Activated naive CD4-positive, alpha-beta T cell treated with anti-CD3 and anti-CD28 coated beads, Interleukin-2, amount 10 ng/mL, durations not matched to agents 7 days and 5 days (primary cell): ENCODE measurements at regions not wholly inside any gene's neighbourhood (a gene's known extent, or its start where the extent isn't known, plus 50 kb on each side); places are given as distances from the start of the nearest gene placed in this dataset.

Source experiments
- CTCF ChIA-PET: fragments of 350-600 bp; sonication (Branson Sonifier 250); formaldehyde crosslinking; loops from one replicate; lab custom pipeline; 2021; ENCODE audit warnings: antibody characterized with exemption; lab: Charles Lee
- DNase-seq: peaks from one replicate; pipeline ENCODE4 v3.0.0-alpha.2; 2020
- H3K27ac Mint-ChIP-seq: one replicate; pipeline ENCODE4 v1.8.0; 2021; ENCODE audit warnings: mild to moderate bottlenecking, moderate library complexity, mixed read lengths
- H3K27me3 Mint-ChIP-seq: one replicate; pipeline ENCODE4 v1.8.0; 2021; ENCODE audit warnings: mild to moderate bottlenecking, mixed read lengths
- H3K36me3 Mint-ChIP-seq: one replicate; pipeline ENCODE4 v1.8.0; 2021; ENCODE audit warnings: mixed read lengths
- H3K4me1 Mint-ChIP-seq: one replicate; pipeline ENCODE4 v1.8.0; 2021; ENCODE audit warnings: mixed read lengths
- H3K4me3 Mint-ChIP-seq: one replicate; pipeline ENCODE4 v1.8.0; 2021; ENCODE audit warnings: mild to moderate bottlenecking, moderate library complexity, mixed read lengths
- H3K9me3 Mint-ChIP-seq: one replicate; pipeline ENCODE4 v1.8.0; 2021; ENCODE audit warnings: mixed read lengths

DNA sequence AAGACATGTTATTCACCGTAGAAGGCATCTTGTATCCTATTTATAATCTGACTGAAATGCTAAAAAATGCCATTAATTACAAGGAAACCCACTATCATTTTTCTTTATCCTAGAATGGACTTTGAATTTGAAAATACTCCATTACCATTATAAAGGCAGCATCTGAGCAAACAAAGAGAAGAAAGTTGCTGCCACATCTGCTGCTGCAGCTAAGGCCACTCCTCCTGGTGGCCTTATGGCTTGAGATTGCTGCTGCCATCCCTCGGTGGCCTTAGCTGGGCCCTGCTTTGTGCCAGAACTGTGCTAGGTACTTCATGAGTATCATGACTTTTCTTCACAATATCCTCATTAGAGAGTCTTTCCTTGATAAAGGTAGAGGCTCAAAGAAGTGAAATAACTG, 1210.1 kb upstream of the TENM4 start:
- Mint-ChIP-seq H3K36me3 (no peaks in the 10 kb centered on the region), H3K27ac (no peak overlapping the region), H3K4me1 (no peaks in the 10 kb centered on the region), H3K27me3 (no peaks in the 10 kb centered on the region), H3K4me3 (no peak overlapping the region), H3K9me3 (peaks cover 14% of the 10 kb centered on the region)
- DNase-seq: no peak
- CTCF ChIA-PET: no interaction called here

DNA sequence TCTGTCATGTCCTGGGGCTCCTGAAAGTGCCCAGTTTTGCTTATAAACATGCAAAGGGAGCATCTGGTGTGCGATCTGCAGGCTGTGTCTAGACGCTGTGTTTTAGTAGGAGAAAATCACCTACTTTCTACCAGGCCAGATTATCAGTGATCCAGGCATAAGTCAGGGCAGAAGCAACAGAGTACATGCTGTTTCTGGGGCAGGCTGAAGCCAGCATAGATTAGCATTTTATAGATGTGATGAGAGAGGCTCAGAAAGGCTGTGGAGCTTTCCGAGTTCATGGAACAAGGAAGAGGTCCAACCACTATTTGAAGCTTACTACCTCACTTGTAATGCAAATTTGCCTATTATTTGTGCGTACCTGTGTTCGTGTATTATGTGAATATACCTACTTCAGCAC, 1208.4 kb upstream of the TENM4 start:
- no peaks in the 10 kb centered on the region for H3K36me3 Mint-ChIP-seq
- H3K27ac Mint-ChIP-seq: no peak overlapping the region
- no peak for DNase-seq
- CTCF ChIA-PET: no interaction called here
- H3K9me3 Mint-ChIP-seq: peaks cover 13% of the 10 kb centered on the region
- H3K27me3 Mint-ChIP-seq: no peaks in the 10 kb centered on the region
- H3K4me1 Mint-ChIP-seq: no peaks in the 10 kb centered on the region
- no peak overlapping the region for H3K4me3 Mint-ChIP-seq

DNA sequence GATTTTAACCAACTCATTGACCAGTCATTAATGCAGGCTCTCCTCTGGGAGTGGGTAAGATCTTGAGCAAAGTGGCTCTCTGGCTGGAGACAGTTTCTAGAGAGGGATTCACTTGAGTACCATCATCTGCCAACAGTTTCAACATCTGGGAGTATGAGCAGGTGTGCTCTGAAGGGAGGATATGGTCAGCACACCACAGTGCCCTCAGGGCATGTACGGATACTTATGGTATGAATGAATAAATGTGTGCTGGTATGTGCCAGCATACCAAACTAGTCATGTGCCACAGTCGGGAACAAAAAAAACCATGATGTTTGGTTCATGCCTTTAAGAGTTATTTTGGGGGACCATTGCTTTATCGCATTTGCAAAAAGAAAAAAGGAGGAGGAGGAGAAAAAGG, 1197.5 kb upstream of the TENM4 start:
- Mint-ChIP-seq H3K4me3 (no peak overlapping the region), H3K27me3 (no peaks in the 10 kb centered on the region), H3K4me1 (no peaks in the 10 kb centered on the region), H3K36me3 (no peaks in the 10 kb centered on the region), H3K27ac (no peak overlapping the region), H3K9me3 (peaks cover 12% of the 10 kb centered on the region)
- CTCF ChIA-PET: no interaction called here
- no peak for DNase-seq

DNA sequence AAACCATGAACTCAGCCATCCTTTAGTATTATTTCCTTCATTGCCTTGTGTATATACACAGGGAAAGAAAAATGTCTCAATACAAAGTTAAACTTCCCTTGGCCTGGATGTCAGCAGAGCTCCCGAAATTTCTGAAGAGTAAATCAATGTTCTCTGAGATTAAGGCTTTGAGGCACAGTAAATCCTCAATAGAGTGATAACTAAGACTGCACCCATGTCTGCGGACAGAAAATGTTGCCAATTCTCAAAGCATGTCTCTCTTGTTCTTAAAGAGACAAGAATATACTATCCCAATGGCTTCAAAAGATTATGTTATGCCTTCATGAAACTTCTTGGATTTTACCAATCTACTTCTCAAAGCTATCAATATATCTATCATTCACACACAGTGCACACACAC, 1196.7 kb upstream of the TENM4 start:
- no peaks in the 10 kb centered on the region for H3K36me3 Mint-ChIP-seq

DNA sequence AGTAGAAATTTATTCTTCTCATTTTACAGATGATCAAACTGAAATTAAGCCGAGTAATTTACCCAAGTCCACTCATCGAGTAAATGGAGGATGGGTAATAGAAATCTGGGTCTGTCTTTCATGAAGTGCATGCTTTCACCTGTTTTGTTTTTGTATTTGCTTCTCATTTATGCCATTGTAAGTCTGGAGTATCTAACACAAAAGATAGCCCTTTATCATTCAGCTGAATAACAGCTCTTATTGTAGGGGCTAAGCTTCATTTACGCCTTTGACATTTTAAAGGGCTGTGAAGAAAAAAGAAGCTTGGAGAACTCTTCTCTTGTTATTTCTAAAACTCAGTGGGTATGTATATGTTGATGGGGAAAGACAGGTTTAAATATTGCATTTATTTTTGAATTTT, 1196.2 kb upstream of the TENM4 start:
- Mint-ChIP-seq H3K27me3 (no peaks in the 10 kb centered on the region), H3K27ac (no peak overlapping the region), H3K36me3 (no peaks in the 10 kb centered on the region), H3K9me3 (peaks cover 11% of the 10 kb centered on the region), H3K4me1 (no peaks in the 10 kb centered on the region), H3K4me3 (no peak overlapping the region)
- no peak for DNase-seq
- CTCF ChIA-PET: no interaction called here

More for the DNA sequence above, 1196.7 kb upstream of the TENM4 start:
- Mint-ChIP-seq H3K4me3 (no peak overlapping the region), H3K27ac (no peak overlapping the region), H3K27me3 (no peaks in the 10 kb centered on the region), H3K4me1 (no peaks in the 10 kb centered on the region), H3K9me3 (peaks cover 11% of the 10 kb centered on the region)
- no peak for DNase-seq
- CTCF ChIA-PET: no interaction called here

DNA sequence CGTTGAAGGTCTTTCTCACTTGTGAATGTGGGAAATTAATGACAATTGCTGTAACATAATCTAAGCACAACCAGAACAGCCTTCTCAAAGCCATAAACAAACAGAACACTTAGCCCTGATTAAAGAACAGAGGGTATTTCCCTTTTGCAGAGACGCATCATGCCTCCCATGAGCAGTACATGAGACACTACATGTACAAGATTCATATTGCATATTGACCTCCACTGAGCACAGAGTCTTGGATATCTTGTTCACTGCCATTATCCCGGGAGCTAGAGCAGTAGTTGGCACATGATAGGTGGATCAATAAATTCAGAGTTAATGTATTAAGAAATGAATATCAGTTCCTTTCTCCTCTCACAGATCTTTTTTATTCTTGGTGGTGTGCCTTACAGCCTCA, 1194.3 kb upstream of the TENM4 start:
- no peaks in the 10 kb centered on the region for H3K4me1 Mint-ChIP-seq
- no peaks in the 10 kb centered on the region for H3K27me3 Mint-ChIP-seq
- CTCF ChIA-PET: no interaction called here
- no peak overlapping the region for H3K27ac Mint-ChIP-seq
- no peak overlapping the region for H3K4me3 Mint-ChIP-seq
- DNase-seq: no peak
- H3K36me3 Mint-ChIP-seq: no peaks in the 10 kb centered on the region
- H3K9me3 Mint-ChIP-seq: peaks cover 11% of the 10 kb centered on the region

DNA sequence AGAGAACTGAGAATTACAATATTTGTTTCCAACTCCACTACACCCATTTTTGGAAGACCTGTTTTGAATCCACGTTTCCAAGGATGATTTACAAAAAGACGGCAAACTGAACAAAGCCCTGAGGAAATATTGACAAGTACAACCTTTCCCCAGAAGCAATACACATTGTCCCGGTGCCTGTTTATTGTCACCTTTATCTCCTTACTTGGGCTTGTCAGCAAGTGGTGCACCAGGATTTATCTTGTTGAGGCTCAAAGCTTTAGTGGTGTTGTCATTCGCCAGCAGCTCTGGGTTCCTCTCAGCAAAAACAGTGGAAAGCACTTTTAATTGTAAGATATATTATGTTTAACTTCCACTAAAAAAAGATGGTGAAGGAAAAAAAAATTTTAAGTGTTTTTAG, 1191.9 kb upstream of the TENM4 start:
- no peak overlapping the region for H3K27ac Mint-ChIP-seq
- no peak for DNase-seq
- peaks cover 3% of the 10 kb centered on the region for H3K9me3 Mint-ChIP-seq
- no peaks in the 10 kb centered on the region for H3K27me3 Mint-ChIP-seq
- H3K36me3 Mint-ChIP-seq: no peaks in the 10 kb centered on the region
- no peak overlapping the region for H3K4me3 Mint-ChIP-seq
- H3K4me1 Mint-ChIP-seq: no peaks in the 10 kb centered on the region
- CTCF ChIA-PET: no interaction called here

DNA sequence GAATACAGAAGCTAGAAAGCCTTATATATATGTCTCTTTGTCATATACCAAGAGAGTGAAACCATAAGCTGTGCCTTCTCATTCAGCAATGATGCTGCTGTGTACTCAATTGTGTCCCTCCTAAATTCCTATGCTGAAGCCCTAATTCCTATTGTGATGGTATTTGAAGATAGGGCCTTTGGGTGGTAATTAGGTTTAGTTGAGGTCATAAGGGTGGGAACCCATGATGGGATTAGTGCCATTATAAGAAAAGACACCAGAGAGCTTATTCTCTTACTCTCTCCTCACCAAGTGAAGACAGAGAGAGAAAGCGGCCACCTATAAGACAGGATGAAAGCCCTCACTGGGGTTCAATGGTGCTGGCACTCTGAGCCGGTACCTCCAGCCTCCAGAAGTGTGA, 1191.3 kb upstream of the TENM4 start:
- Mint-ChIP-seq H3K4me3 (no peak overlapping the region), H3K27me3 (no peaks in the 10 kb centered on the region), H3K9me3 (peaks cover 3% of the 10 kb centered on the region), H3K27ac (no peak overlapping the region), H3K4me1 (no peaks in the 10 kb centered on the region), H3K36me3 (no peaks in the 10 kb centered on the region)
- CTCF ChIA-PET: no interaction called here
- no peak for DNase-seq

DNA sequence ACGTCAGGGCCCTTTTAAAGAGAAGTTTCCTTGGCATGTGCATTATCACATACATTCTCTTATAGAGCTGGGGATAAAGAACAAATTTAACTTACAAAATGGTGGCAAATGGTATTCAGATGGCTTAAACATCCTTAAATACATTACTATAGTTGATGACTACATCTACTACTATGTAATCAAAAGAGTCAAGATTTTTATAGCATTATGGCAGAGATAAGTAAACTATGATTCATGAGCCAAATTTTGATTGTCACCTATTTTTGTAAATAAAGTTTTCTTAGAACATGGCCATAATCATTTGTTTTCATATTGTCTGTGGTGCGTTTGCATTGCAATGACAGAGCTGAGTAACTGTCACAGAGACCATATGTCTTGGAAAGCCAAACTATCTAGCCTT, 1188.6 kb upstream of the TENM4 start:
- H3K9me3 Mint-ChIP-seq: peaks cover 3% of the 10 kb centered on the region
- DNase-seq: no peak
- no peaks in the 10 kb centered on the region for H3K27me3 Mint-ChIP-seq
- H3K36me3 Mint-ChIP-seq: no peaks in the 10 kb centered on the region
- no peak overlapping the region for H3K27ac Mint-ChIP-seq
- no peaks in the 10 kb centered on the region for H3K4me1 Mint-ChIP-seq
- CTCF ChIA-PET: no interaction called here
- no peak overlapping the region for H3K4me3 Mint-ChIP-seq

DNA sequence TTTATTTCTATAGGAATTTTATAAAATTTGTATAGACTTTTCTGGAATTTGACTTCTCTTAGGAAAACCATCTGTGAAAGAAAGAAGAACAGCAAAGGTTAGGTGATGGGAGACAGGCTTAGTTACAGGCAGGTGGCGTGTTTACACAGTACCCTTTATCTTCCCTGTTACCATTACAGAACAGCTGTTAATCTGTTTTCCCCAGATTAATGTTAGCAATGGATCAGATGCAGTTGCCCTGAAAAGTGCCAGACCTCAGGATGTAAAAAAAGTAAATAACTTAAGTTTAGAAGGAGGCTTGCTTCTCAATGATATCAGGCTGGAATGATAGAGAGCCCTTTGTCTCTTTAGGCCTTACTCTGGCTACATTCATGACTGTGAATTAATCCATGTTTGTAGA, 1186.5 kb upstream of the TENM4 start:
- Mint-ChIP-seq H3K4me1 (no peaks in the 10 kb centered on the region), H3K27ac (no peak overlapping the region), H3K36me3 (no peaks in the 10 kb centered on the region), H3K4me3 (no peak overlapping the region), H3K27me3 (no peaks in the 10 kb centered on the region), H3K9me3 (no peaks in the 10 kb centered on the region)
- DNase-seq: no peak
- CTCF ChIA-PET: no interaction called here

DNA sequence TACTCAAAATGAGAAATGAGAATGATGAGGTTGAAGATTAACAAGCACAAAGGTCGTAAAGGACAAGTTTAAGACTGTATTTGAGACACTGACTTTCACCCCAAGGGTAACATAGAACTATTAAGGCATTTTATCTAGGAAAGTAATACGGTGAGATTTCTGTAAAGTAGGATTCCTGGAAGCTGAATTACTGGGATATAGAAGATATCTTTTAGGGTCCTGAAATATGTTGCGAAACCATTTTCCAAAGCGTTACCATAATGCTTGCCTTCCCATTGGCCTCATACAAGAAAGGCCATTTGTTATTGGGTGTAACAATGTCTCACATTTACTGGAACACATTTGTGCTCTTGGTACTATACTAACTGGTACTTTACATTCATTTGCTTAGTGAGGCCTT, 1185.9 kb upstream of the TENM4 start:
- H3K27ac Mint-ChIP-seq: no peak overlapping the region
- H3K4me3 Mint-ChIP-seq: no peak overlapping the region
- no peak for DNase-seq
- CTCF ChIA-PET: no interaction called here
- H3K36me3 Mint-ChIP-seq: no peaks in the 10 kb centered on the region
- no peaks in the 10 kb centered on the region for H3K27me3 Mint-ChIP-seq
- H3K4me1 Mint-ChIP-seq: no peaks in the 10 kb centered on the region
- no peaks in the 10 kb centered on the region for H3K9me3 Mint-ChIP-seq

DNA sequence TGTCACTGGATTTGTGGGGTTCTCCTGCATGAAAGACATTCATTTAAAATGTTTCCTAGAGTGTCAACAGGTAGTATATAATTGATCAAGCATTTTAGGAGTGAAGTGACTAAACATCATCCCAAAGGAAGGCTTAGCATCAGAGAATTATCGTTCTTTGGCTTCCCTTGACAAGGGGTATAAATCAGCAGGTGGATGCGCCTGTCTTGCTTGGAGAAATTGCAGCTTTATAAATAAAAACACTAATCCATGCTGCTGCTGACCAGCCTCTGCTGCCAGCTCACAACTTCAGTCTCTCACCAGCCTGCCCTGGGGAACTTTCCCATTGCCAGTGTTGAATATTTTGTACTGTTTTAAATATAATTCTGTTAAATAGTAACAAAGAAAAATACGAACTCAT, 1184.7 kb upstream of the TENM4 start:
- Mint-ChIP-seq H3K9me3 (no peaks in the 10 kb centered on the region), H3K4me3 (no peak overlapping the region), H3K4me1 (no peaks in the 10 kb centered on the region), H3K27me3 (no peaks in the 10 kb centered on the region), H3K27ac (no peak overlapping the region), H3K36me3 (no peaks in the 10 kb centered on the region)
- no peak for DNase-seq
- CTCF ChIA-PET: no interaction called here

DNA sequence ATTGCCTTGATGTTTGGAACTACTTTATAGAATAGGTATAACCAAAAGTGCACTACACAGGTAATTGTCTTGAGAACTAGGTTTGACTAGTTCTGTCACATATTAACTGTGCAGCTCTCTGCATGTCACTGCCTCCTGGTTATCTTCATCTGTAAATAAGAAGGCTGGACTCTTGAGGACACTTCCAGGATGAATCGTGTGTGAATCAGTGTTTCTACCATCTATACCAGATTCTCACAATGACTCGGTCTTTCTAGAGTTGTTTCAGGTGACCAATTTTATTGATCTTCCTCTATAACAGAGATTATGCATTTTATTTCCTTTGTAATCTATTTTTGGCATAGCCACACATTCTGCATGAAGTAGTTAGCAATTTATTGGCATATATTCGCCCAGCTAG, 1181.0 kb upstream of the TENM4 start:
- CTCF ChIA-PET: no interaction called here
- no peak overlapping the region for H3K27ac Mint-ChIP-seq
- H3K36me3 Mint-ChIP-seq: no peaks in the 10 kb centered on the region
- H3K4me3 Mint-ChIP-seq: no peak overlapping the region
- no peaks in the 10 kb centered on the region for H3K9me3 Mint-ChIP-seq
- H3K27me3 Mint-ChIP-seq: no peaks in the 10 kb centered on the region
- DNase-seq: no peak
- H3K4me1 Mint-ChIP-seq: no peaks in the 10 kb centered on the region

DNA sequence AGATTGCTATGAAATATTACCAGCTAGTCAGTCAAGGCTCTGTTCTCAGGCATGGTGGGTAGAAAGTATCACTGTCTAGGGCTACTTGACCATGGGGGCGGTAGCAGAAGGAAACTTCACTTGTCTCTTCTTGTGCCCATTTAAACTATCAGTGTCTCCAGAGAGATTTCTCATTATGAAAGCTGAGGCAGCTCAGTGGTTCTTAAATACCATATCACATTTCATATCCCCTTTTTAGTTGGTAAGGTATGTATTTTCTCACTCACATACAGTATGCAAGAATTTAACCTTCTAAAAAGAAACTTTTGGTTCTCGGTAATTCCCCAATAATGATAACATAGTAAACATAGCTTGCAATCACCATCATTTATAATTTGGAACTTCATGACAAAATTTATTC, 1180.0 kb upstream of the TENM4 start:
- Mint-ChIP-seq H3K4me3 (no peak overlapping the region), H3K27me3 (no peaks in the 10 kb centered on the region), H3K4me1 (no peaks in the 10 kb centered on the region), H3K9me3 (no peaks in the 10 kb centered on the region), H3K27ac (no peak overlapping the region), H3K36me3 (no peaks in the 10 kb centered on the region)
- CTCF ChIA-PET: no interaction called here
- DNase-seq: no peak

DNA sequence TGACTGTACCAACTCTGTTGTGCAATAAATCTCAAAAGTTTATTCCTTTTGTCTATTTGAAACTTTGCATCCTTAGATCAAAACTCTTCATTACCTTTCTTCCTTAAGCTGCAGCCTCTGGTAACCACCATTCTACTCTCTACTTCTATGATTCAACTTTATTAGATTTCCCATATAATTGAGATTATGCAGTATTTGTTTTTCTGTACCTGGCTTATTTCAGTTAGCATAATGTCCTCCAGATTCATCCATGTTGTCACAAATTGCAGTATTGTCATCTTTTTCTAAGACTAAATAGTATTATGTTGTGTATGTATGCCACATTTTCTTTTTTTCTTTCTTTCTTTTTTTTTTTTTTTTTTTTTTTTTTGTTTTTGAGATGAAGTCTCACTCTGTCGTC, 1176.3 kb upstream of the TENM4 start:
- no peak overlapping the region for H3K27ac Mint-ChIP-seq
- no peak overlapping the region for H3K4me3 Mint-ChIP-seq
- DNase-seq: no peak
- H3K27me3 Mint-ChIP-seq: no peaks in the 10 kb centered on the region
- H3K4me1 Mint-ChIP-seq: no peaks in the 10 kb centered on the region
- no peaks in the 10 kb centered on the region for H3K36me3 Mint-ChIP-seq
- CTCF ChIA-PET: no interaction called here
- H3K9me3 Mint-ChIP-seq: peaks cover 2% of the 10 kb centered on the region

DNA sequence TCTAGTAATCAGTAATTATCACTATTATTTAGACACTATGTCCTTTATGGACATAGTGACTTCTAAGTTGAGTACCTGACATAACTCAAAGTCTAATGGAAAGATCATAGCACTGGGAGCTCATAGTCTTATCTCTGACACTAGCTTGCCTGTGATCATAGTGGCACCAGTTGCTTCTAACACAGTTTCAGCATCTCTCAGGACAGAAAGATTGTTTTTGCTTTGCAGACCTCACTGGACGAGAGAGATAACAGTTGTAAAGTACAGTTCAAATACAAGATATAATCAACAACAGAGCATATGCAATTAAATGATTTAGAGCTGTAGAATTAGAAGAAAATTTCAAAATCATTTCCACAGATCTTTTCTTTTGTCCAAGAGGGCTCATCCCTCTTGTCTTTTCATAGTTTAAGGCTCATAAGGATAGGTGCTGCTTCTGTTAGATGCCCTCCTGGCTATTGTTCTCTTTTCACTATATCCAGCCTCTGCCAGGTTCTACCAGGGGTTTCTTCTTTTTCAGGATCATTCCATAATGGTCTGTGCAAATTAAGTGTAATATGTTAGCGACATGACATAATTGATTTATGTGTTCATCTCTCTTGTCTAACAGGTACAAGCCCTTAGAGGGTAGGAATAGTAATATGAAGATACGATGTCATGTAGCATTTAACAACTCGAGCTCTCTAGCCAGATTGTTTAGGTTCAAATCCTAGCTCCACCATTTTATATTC, 1175.4 kb upstream of the TENM4 start:
- H3K9me3 Mint-ChIP-seq: peaks cover 3% of the 10 kb centered on the region
- no peak for DNase-seq
- H3K27ac Mint-ChIP-seq: no peak overlapping the region
- H3K27me3 Mint-ChIP-seq: no peaks in the 10 kb centered on the region
- H3K36me3 Mint-ChIP-seq: no peaks in the 10 kb centered on the region
- H3K4me1 Mint-ChIP-seq: no peaks in the 10 kb centered on the region
- CTCF ChIA-PET: no interaction called here
- no peak overlapping the region for H3K4me3 Mint-ChIP-seq
